ENCODE measurements at regions not wholly inside any gene's neighbourhood (a gene's known extent, or its start where the extent isn't known, plus 50 kb on each side); places are given as distances from the start of the nearest gene placed in this dataset.

DNA sequence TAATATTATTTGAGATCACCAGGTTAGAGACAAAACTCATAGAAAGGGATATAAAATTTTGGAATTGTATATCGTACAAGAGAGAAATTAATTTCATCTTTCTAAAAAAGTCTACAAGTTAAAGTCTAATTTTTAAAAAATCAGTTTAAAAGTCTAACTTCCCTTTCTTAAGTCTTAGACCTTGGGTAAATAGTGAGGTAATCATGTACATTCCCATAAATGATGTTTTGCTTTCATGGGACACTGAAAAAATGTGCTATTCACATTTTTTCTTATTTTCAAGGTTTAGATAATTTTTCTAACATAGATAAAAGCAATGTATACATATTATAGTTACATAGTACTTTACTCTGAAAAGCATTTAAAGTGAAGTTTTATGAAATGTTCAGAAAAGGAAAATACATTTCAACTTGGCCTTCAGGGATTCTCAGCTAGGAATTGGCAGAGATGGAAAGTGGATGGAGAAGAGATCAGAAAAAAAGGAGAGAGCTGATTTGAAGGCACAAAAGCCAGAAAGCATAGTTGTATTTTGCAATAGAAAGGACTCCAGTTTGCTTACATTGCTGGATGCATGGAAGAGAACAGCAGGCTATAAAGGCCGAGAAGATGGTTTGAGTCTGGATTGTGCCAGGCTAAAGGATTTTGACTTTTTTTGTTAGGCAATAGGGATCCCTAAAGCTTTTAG, 194.0 kb downstream of the CASP12 start:
- TF ChIP-seq EZH2 (IDR thresholded peaks at IDR 0.05; ENCODE audit: borderline replicate concordance, low read length) (no peak), CTCF (conservative IDR thresholded peaks at IDR 0.05 in 1 of 2, IDR thresholded peaks at IDR 0.05 in 1 of 2; ENCODE audit: extremely low read depth in 1 of 2, insufficient read depth in 1 of 2, low read depth in 1 of 2, low read length in 2 of 2) (no peak)
